Right lobe of liver (tissue), 4 donors: ENCODE measurements at regions not wholly inside any gene's neighbourhood (a gene's known extent, or its start where the extent isn't known, plus 50 kb on each side); places are given as distances from the start of the nearest gene placed in this dataset.

ENCODE experiments used
- POLR2A ChIP-seq: fragments of 450-650 bp; IDR thresholded peaks from one replicate; pipeline ENCODE4 v1.6.1; 2017; ENCODE audit warnings: antibody characterized with exemption, mild to moderate bottlenecking
- TF ChIP-seq, protein P1 (sequence below), 4 donors: fragments of 200-600 bp in 3 of 4; fragments of 450-650 bp in 1 of 4; IDR thresholded peaks; one replicate each; pipeline versions ENCODE4 v1.5.1 to v1.8.0; 2016 to 2022; ENCODE audit warnings: antibody characterized with exemption in 4 of 4, mild to moderate bottlenecking in 2 of 4
- donor health status: DM: no; HTN: no; CAD: no.
- donor health status: DM: no; HTN: no; CAD: no.
- donor health status: DM: no; HTN: yes; CAD: no.

DNA sequence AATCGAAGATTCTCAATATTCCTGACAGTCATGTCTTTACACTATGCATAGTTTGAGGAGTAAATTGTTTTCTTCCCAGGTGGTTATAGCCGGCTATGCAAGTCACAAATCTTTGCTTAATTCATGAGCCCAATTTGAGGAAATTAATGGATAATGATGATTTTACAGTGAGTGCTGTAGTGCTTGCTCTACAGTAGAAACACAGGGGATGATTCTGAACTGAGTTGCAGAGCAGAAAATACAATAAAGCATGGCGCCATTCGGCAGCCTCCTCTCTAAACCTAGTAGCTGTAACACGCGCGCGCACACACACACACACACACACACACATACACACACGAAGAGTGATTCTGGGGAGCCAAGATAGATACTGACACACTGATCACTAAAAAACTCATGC lies 181.7 kb upstream of the DPH6 start:
- TF ChIP-seq, protein P1, sequence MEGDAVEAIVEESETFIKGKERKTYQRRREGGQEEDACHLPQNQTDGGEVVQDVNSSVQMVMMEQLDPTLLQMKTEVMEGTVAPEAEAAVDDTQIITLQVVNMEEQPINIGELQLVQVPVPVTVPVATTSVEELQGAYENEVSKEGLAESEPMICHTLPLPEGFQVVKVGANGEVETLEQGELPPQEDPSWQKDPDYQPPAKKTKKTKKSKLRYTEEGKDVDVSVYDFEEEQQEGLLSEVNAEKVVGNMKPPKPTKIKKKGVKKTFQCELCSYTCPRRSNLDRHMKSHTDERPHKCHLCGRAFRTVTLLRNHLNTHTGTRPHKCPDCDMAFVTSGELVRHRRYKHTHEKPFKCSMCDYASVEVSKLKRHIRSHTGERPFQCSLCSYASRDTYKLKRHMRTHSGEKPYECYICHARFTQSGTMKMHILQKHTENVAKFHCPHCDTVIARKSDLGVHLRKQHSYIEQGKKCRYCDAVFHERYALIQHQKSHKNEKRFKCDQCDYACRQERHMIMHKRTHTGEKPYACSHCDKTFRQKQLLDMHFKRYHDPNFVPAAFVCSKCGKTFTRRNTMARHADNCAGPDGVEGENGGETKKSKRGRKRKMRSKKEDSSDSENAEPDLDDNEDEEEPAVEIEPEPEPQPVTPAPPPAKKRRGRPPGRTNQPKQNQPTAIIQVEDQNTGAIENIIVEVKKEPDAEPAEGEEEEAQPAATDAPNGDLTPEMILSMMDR (IDR thresholded peaks at IDR 0.05): no peak
- TF ChIP-seq POLR2A: no peak
